HEK293T (cell line): ENCODE measurements at regions not wholly inside any gene's neighbourhood (a gene's known extent, or its start where the extent isn't known, plus 50 kb on each side); places are given as distances from the start of the nearest gene placed in this dataset.

Experiments used
- BHLHE40 ChIP-seq: fragments of 450-650 bp; IDR thresholded peaks from 2 replicates; pipeline ENCODE4 v1.6.1; 2016; ENCODE audit warnings: mild to moderate bottlenecking, moderate library complexity, borderline replicate concordance
- CTBP1 ChIP-seq: fragments of 450-650 bp; IDR thresholded peaks from 2 replicates; pipeline ENCODE4 v1.6.1; 2016; ENCODE audit warnings: borderline replicate concordance
- NFRKB ChIP-seq: fragments of 450-650 bp; IDR thresholded peaks from 2 replicates; pipeline ENCODE4 v1.6.1; 2016; ENCODE audit warnings: mild to moderate bottlenecking, moderate library complexity
- SP1 ChIP-seq: fragments of 450-650 bp; IDR thresholded peaks from 2 replicates; pipeline ENCODE4 v1.6.1; 2017

- TF ChIP-seq BHLHE40 (no peak), NFRKB (no peak), CTBP1 (no peak), SP1 (no peak)
Observed at GRCh38 chr6:112501705-112502104, 154.6 kb downstream of the RFPL4B start.
